B cell (primary cell): ENCODE measurements at regions not wholly inside any gene's neighbourhood (a gene's known extent, or its start where the extent isn't known, plus 50 kb on each side); places are given as distances from the start of the nearest gene placed in this dataset.

Source experiments
- CTCF ChIP-seq: fragments of 200-600 bp; IDR thresholded peaks from one replicate; pipeline ENCODE4 v1.8.0; 2022; ENCODE audit warnings: antibody characterized with exemption, mild to moderate bottlenecking
- EZH2 ChIP-seq: IDR thresholded peaks from 2 replicates; pipeline ENCODE4 v1.6.1; 2012; ENCODE audit warnings: borderline replicate concordance, low read depth, mild to moderate bottlenecking, moderate library complexity, low read length; ENCODE audit not compliant: insufficient read depth, poor library complexity, severe bottlenecking

DNA sequence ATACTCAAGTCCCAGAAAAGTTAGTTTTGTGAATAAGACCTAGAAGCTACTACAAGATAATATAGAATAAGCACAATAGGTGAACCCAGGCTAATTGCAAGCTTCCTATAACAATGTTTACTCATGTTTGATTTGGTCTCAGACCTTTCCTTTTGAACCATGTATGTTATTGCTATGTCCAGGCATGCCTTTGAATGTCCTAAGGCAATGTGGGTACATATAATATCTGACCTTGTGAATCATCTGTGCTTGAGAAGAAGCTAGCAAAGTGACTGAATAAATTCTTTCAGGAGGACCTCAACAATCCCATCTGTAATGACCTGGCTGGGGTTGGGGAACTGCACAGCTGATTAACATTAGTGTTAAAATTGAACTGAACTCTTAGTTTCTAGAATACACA is 1285.9 kb upstream of the CELF4 start:
- TF ChIP-seq CTCF (no peak), EZH2 (no peak)
